GM03348 (cell line): ENCODE measurements at regions not wholly inside any gene's neighbourhood (a gene's known extent, or its start where the extent isn't known, plus 50 kb on each side); places are given as distances from the start of the nearest gene placed in this dataset.
"Not testable (repeated sequence)": the region's sequence is repeated elsewhere in the genome, so short reads cannot be mapped to it uniquely, and the experiment has no call there.

Experiments used
- DNase-seq: peaks from one replicate; pipeline ENCODE4 v3.0.0; 2012; ENCODE audit warnings: low spot score

GRCh38 chr4:112946127-112946526, 103.3 kb upstream of the ANK2 start:
- no peak for DNase-seq

GRCh38 chr4:112947616-112948015, 101.8 kb upstream of the ANK2 start:
- no peak for DNase-seq

GRCh38 chr4:112951362-112952312, 97.8 kb upstream of the ANK2 start:
- DNase-seq, result peak; percentile 23

DNA sequence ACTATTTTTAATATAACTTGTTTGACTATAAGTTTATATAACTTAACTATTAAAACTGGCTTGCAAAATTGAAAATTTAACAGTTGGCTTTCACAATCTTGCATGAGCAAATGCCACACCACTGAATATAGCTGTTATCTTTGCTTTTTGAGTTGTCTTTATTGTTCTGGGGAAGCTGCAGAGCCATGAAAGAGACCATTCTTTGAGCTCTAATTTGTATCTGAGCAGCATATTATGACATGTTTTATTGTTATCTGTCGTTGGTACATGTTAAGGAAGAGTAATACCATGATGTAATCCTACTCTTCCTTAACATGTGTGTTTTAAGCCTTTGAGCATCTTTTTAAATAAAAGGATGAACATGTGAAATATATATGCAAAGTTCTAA, 97.1 kb upstream of the ANK2 start:
- no peak for DNase-seq

DNA sequence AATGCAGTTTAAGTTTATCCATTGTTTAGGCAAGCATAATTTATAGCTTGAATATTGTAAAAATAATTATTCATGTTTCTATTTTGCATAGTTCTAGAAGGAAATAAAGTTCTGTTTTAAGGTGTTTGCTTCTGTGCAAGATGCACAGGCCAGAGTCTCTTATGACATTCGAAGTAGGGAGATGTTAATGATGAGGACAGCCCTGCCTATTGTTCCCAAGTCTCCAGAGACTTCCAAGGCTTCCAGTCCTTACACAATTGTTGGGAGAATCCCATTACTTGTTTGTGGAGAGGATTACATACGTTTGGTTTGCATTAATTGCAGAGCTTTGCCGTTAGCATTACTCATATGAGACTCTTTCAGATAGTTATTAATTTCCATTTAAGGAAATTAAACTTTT, 96.2 kb upstream of the ANK2 start:
- no peak for DNase-seq

GRCh38 chr4:112954286-112954685, 95.2 kb upstream of the ANK2 start:
- DNase-seq, result no peak

- DNase-seq, result no peak
Observed at GRCh38 chr4:112956484-112956896, 93.0 kb upstream of the ANK2 start.

DNA sequence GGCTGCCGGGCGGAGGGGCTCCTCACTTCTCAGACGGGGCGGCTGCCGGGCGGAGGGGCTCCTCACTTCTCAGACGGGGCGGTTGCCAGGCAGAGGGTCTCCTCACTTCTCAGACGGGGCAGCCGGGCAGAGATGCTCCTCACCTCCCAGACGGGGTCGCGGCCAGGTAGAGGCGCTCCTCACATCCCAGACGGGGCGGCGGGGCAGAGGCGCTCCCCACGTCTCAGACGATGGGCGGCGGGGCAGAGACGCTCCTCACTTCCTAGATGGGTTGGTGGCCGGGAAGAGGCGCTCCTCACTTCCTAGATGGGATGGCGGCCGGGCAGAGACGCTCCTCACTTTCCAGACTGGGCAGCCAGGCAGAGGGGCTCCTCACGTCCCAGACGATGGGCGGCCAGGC, 91.7 kb upstream of the ANK2 start:
- not testable (repeated sequence) for DNase-seq

DNA sequence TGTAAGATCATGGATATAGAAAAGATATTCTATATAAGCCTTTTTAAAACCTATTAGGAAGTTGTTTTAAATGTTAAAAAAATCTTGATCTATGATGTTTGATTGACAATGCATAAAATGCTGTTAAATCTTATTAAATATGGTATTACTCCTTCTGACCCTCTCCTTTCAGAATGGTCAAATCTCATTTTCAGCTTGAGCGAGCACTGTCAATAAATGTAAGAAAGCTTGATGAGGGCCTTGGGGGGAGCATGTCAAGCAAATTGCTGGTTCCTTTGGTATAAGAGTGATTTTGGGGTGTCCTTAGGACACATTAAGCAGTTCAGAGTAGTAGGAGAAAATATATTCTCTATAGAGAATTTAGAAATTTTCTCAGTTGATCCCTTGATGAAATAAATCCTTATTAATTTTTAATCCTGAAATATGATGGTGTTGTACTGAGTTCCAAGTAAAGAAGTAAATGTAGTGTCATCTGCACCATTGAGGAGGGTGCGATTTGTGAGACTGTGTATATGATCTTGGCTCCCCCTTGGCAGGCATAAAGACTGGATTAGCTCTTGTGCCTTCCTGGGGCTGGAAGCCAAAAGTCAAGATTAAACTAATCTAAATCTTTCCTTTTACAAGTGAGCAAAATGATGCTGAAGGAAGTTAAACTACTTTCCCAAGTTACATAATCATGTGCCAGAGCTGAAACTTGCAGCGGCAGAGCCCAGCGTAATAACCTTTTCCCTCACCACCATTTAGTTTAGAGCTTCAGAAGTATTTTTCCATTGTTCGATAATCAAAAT, 82.6 kb upstream of the ANK2 start:
- DNase-seq, result no peak

- peak; percentile 44 for DNase-seq
Observed at GRCh38 chr4:112968451-112969159, 80.8 kb upstream of the ANK2 start.

DNA sequence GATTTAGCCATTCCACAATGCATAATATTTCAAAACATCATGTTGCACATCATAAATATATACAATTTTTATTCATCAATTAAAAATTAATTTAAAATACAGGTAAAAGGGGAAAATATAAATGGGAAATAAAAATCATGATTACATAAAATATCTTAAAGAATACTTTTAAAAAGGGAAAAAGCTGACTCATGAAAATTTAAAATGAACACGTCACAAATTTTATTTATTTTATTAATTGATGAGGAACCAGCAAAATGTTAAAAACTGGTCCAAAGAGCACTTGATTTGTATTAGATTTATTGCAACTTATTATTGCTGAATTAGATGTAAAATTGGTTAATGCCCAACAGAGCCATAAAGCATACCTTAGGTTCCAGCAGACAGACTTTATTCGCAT, 78.5 kb upstream of the ANK2 start:
- no peak for DNase-seq

DNA sequence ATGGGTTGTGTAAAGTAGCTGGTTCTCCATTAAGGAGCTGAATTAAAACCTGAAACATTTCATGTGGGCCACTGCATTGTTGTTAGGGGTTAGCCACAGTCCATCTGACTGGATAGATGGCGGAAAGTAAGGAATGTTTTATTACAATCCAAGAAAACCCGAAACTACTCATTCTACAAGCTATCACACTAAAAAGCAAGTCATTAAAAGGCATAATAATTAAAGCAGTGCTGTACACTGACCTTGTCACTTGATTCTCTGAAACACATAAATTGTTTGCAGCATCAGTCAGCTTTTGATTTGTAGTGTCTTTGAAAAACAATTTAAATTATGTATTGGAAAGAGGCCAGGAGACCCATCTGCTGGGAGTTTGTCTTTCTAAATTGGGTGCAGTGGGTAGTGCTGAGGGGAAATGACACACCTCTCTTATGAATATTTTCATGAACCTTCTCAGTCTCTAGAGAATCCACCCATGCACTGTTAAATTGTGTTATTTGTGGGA, 75.7 kb upstream of the ANK2 start:
- peak; percentile 16 for DNase-seq

GRCh38 chr4:112975567-112976355, 73.7 kb upstream of the ANK2 start:
- peak; percentile 22 for DNase-seq

- DNase-seq, result peak; percentile 13
Observed at GRCh38 chr4:112978691-112979472, 70.6 kb upstream of the ANK2 start.

GRCh38 chr4:112979881-112980421, 69.5 kb upstream of the ANK2 start:
- DNase-seq, result no peak

DNA sequence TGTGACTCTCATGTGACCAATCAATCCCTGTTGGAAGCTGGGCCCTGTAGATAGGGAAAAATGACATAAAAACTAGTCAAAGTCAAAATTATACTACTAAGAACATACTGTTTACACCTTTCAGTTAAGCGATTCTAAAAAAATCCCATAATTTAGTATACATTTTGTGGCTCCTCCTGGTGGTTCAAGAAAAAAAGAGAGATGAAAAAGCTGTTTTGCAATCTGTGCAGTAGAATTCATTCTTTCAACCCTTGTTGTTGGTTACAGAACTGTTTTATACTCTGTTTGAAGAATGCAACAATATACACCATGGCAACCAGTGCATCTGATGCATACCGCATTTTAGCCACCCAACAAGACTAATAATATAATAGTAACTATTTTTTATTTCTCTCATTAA, 66.8 kb upstream of the ANK2 start:
- DNase-seq, result peak; percentile 12

- DNase-seq, result no peak
Observed at GRCh38 chr4:112994732-112995464, 54.6 kb upstream of the ANK2 start.
